MCF 10A (cell line): ENCODE measurements at regions not wholly inside any gene's neighbourhood (a gene's known extent, or its start where the extent isn't known, plus 50 kb on each side); places are given as distances from the start of the nearest gene placed in this dataset.

Source experiments
- BruUV-seq: library from RNA; stranded (reverse); fragments of 400-500 nt; replicated peaks from 2 replicates; lab custom pipeline; 2021; lab: Mats Ljungman, UMichigan
- CTCF ChIA-PET: fragments of 300-600 bp; sonication (Branson Sonifier 250); formaldehyde crosslinking; extraction: SDS; loops from one replicate; lab custom pipeline; 2021; ENCODE audit warnings: antibody characterized with exemption, inconsistent platforms; lab: Yijun Ruan, JAX
- POLR2A ChIA-PET: fragments of 300-600, 350-650 bp; sonication (Branson Sonifier 250); formaldehyde crosslinking; extraction: SDS; loops from one replicate; lab custom pipeline; 2020; ENCODE audit warnings: antibody characterized with exemption, inconsistent platforms; lab: Yijun Ruan, JAX
- DNase-seq: peaks from one replicate; pipeline ENCODE4 v3.0.0-alpha.2; 2018; ENCODE audit not compliant: unreplicated experiment
- H3K27ac Mint-ChIP-seq: one replicate; pipeline ENCODE4 v1.8.0; 2022; ENCODE audit warnings: mild to moderate bottlenecking, low read depth, mixed read lengths; ENCODE audit not compliant: unreplicated experiment
- H3K27me3 Mint-ChIP-seq: one replicate; pipeline ENCODE4 v1.8.0; 2022; ENCODE audit warnings: mixed read lengths; ENCODE audit not compliant: insufficient read depth, unreplicated experiment
- H3K36me3 Mint-ChIP-seq: one replicate; pipeline ENCODE4 v1.8.0; 2022; ENCODE audit warnings: mild to moderate bottlenecking, moderate library complexity, mixed read lengths; ENCODE audit not compliant: insufficient read depth, unreplicated experiment
- H3K4me1 Mint-ChIP-seq: one replicate; pipeline ENCODE4 v1.8.0; 2022; ENCODE audit warnings: mixed read lengths; ENCODE audit not compliant: insufficient read depth, unreplicated experiment
- H3K4me3 Mint-ChIP-seq: one replicate; pipeline ENCODE4 v1.8.0; 2022; ENCODE audit warnings: mild to moderate bottlenecking, moderate library complexity, mixed read lengths; ENCODE audit not compliant: unreplicated experiment
- H3K9me3 Mint-ChIP-seq: one replicate; pipeline ENCODE4 v1.8.0; 2022; ENCODE audit warnings: mixed read lengths; ENCODE audit not compliant: unreplicated experiment
- CTCF ChIP-seq: fragments of 200-600 bp; IDR thresholded peaks from one replicate; pipeline ENCODE4 v1.8.0; 2022; ENCODE audit warnings: antibody characterized with exemption, mild to moderate bottlenecking; ENCODE audit not compliant: unreplicated experiment
- intact Hi-C: fragments of 100-400 bp; cut with micrococcal nuclease; formaldehyde crosslinking; loops from 2 replicates; pipeline ENCODE4 v1.14.1; 2022

DNA sequence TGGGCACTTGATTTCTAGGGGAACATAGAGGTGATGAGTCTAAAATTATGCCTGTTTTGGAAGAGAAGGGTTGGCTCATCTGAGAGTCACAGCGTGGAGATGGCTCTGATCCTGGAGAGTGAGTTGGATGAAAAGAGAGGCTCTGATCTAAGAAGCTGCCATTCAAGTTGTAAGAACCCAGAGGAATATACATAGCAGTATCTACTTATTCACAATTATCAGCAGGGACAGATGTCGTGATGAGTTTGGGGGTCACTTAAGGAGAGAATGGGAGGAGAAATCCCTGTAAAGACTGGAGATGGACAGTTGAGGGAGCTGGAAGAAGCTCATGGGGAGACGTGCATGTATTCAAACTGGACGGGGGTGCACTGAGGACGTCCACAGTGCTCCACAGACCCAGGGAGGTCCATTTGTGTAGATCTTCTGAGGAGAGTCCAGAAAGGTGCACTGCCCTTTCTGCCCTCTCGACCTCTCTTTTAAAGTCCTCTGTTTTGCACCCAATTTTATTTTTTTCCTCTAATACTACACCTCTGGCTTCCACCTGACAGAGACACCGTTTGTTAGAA is 124.7 kb upstream of the SSTR4 start:
- H3K27me3 Mint-ChIP-seq, result no peaks in the 10 kb centered on the region
- no peak for DNase-seq
- no peak overlapping the region for H3K4me3 Mint-ChIP-seq

DNA sequence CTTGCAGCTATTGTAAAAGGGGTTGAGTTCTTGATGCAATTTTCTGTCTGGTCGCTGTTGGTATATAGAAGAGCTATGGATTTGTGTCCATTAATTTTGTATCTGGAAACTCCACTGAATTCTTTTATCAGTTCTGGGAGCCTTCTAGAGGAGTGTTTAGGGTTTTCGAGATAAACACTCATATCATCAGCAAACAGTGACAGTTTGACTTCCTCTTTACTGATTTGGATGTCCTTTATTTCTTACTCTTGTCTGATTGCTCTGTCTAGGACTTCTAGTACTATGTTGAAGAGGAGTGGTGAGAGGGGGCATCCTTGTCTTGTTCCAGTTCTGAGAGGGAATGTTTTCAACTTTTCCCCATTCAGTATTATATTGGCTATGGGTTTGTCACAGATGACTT is 120.8 kb upstream of the SSTR4 start:
- TF ChIP-seq CTCF, result no peak
- H3K9me3 Mint-ChIP-seq, result no peaks in the 10 kb centered on the region
- H3K4me3 Mint-ChIP-seq, result no peak overlapping the region
- CTCF ChIA-PET, result interaction anchor here (1.0 kb wide), 1 partner anchor 13 kb away, joined by 3 read pairs; no protein-coding TSS in a partner anchor
- no TSS peak for BruUV-seq
- no peaks in the 10 kb centered on the region for H3K4me1 Mint-ChIP-seq
- H3K36me3 Mint-ChIP-seq, result no peaks in the 10 kb centered on the region
- intact Hi-C loops, result no loop called here
- POLR2A ChIA-PET, result no interaction called here
- H3K27ac Mint-ChIP-seq, result no peak overlapping the region
- no peak for DNase-seq
- no peaks in the 10 kb centered on the region for H3K27me3 Mint-ChIP-seq

More for the DNA sequence above, 124.7 kb upstream of the SSTR4 start:
- H3K36me3 Mint-ChIP-seq, result no peaks in the 10 kb centered on the region
- no peaks in the 10 kb centered on the region for H3K4me1 Mint-ChIP-seq
- ChIA-PET CTCF (interaction anchor here (0.6 to 1.3 kb wide), 4 partner anchors 11 to 1889 kb away, joined by 3 to 5 read pairs (median 3); no protein-coding TSS in a partner anchor), POLR2A (interaction anchor here (0.7 to 1.8 kb wide), 3 partner anchors 12 to 32 kb away, joined by 3 to 7 read pairs (median 3); no protein-coding TSS in a partner anchor)
- no peaks in the 10 kb centered on the region for H3K9me3 Mint-ChIP-seq
- BruUV-seq, result no TSS peak
- intact Hi-C loops, result no loop called here
- no peak for TF ChIP-seq CTCF
- H3K27ac Mint-ChIP-seq, result no peak overlapping the region

- H3K36me3 Mint-ChIP-seq, result no peaks in the 10 kb centered on the region
- H3K27me3 Mint-ChIP-seq, result no peaks in the 10 kb centered on the region
- no peak for DNase-seq
- H3K4me1 Mint-ChIP-seq, result no peaks in the 10 kb centered on the region
- no peak for TF ChIP-seq CTCF
- no TSS peak for BruUV-seq
- no peaks in the 10 kb centered on the region for H3K9me3 Mint-ChIP-seq
- intact Hi-C loops, result no loop called here
- H3K4me3 Mint-ChIP-seq, result no peak overlapping the region
- CTCF ChIA-PET, result interaction anchor here (1.0 kb wide), 1 partner anchor 14 kb away, joined by 3 read pairs; no protein-coding TSS in a partner anchor
- no peak overlapping the region for H3K27ac Mint-ChIP-seq
- POLR2A ChIA-PET, result no interaction called here
Observed at GRCh38 chr20:22915512-22915911, 119.6 kb upstream of the SSTR4 start.

DNA sequence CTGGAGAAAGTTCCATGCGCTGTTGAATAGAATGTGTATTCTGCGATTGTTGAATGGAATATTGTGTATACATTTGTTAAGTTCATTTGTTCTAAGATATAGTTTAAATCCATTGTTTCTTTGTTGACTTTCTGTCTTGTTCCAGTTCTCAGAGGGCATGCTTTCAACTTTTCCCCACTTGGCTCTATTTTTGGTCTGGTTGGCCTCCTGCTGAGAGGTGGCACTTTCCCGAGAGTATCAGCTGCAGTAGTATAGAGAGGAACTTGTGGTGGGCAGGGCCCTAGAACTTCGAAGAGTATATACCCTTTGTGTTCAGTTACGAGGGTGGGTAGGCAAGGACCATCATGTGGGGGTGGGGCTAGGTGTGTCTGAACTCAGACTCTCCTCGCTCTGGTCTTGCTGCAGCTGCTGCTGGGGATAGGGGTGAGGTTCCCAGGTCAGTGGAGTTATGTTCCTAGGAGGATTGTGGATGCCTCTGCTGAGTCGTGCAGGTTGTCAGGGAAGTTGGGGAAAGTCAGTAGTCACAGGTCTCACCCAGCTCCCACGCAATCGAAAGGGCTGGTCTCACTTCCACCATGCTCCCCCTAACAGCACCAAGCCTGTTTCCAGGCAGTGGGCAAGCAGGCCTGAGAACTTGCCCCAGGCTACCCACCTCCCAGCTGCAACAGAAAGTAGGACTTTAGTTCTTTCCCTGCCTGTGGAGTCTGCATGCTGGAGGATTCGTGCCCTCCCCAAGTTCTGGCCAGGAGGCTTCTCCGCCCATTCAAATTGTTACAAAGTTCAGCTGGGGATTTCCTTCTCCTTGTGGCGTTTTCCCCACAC is 118.9 kb upstream of the SSTR4 start:
- POLR2A ChIA-PET, result interaction anchor here (0.6 kb wide), 2 partner anchors 49 to 170 kb away, joined by 3 read pairs; no protein-coding TSS in a partner anchor
- no peak for DNase-seq
- intact Hi-C loops, result no loop called here
- Mint-ChIP-seq H3K4me3 (no peak overlapping the region), H3K9me3 (no peaks in the 10 kb centered on the region), H3K27me3 (no peaks in the 10 kb centered on the region), H3K4me1 (peaks cover 2% of the 10 kb centered on the region), H3K27ac (no peak overlapping the region), H3K36me3 (no peaks in the 10 kb centered on the region)
- CTCF ChIA-PET, result interaction anchor here (0.7 to 1.1 kb wide), 2 partner anchors 51 to 525 kb away, joined by 3 read pairs; no protein-coding TSS in a partner anchor
- TF ChIP-seq CTCF, result no peak
- BruUV-seq, result no TSS peak
